Spleen (tissue), 7 donors: ENCODE measurements at regions not wholly inside any gene's neighbourhood (a gene's known extent, or its start where the extent isn't known, plus 50 kb on each side); places are given as distances from the start of the nearest gene placed in this dataset.

ENCODE experiments used
- CTCF ChIP-seq, 11 experiments: fragments of 200-600 bp in 7 of 11; fragments of 450-650 bp in 4 of 11; sonication (generic) in 4 of 11; IDR thresholded peaks in 8 of 11; conservative IDR thresholded peaks in 3 of 11; 1 replicate in 7 of 11; 2 replicates in 4 of 11; pipeline versions ENCODE4 v1.4.0 to v1.8.0; 2016 to 2021; ENCODE audit warnings: antibody characterized with exemption in 11 of 11, inconsistent platforms in 4 of 11, mild to moderate bottlenecking in 1 of 11
- POLR2A ChIP-seq, 3 donors: fragments of 450-650 bp; IDR thresholded peaks; one replicate each; pipeline ENCODE4 v1.5.1; 2017; ENCODE audit warnings: antibody characterized with exemption in 3 of 3, mild to moderate bottlenecking in 1 of 3
- donor health status: DM: no; HTN: no; CAD: no; lungs with moderate emphysema.
- donor health status: DM: no; HTN: no; CAD: no.
- donor health status: DM: no; HTN: no; CAD: no.

DNA sequence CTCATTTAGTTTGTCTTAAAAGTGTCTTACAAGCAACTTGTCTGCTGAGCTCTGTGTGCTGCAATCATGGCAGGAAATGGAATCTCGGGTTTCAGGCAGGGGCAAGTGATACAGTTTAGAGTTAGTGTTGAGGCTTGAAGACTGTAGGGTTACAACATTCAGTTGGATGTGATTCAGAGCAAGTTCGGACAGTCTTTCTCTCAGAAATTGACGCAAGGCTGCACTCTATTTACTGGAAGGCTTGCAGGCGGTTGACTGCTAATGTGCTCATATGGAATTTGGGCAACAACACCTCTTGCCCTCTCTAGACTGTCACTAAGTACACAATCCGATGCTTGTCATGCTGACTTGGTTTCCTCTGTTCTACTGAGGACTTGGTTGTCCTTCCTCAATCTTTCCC is 161.7 kb upstream of the BMPER start:
- TF ChIP-seq CTCF (IDR thresholded peaks at IDR 0.05 in 8 of 11, conservative IDR thresholded peaks at IDR 0.05 in 3 of 11) (no peak), POLR2A (IDR thresholded peaks at IDR 0.05) (no peak)
